ENCODE measurements at regions not wholly inside any gene's neighbourhood (a gene's known extent, or its start where the extent isn't known, plus 50 kb on each side); places are given as distances from the start of the nearest gene placed in this dataset.

GRCh38 chr20:60872224-60872623 is 379.8 kb upstream of the CDH4 start:
- Histone ChIP-seq H3K4me3 (ENCODE audit: low read depth in 2 of 2, low read length in 1 of 2) (no peak overlapping the region), H3K9me3 (no peaks in the 10 kb centered on the region), H3K36me3 (replicated peaks in 1 of 2; ENCODE audit: control insufficient read depth in 1 of 2, insufficient read depth in 2 of 2, low read length in 1 of 2) (no peaks in the 10 kb centered on the region), H4K20me1 (ENCODE audit: insufficient read depth) (no peaks in the 10 kb centered on the region), H3K4me1 (ENCODE audit: control insufficient read depth in 1 of 2, insufficient read depth in 2 of 2, low read depth in 1 of 2, low read length in 1 of 2) (no peaks in the 10 kb centered on the region), H3K9ac (no peak overlapping the region), H3K9me2 (no peaks in the 10 kb centered on the region), H3K27ac (ENCODE audit: low read depth in 2 of 2, low read length in 1 of 2) (no peak overlapping the region), H2AFZ (ENCODE audit: low read depth) (no peak overlapping the region), H3K79me2 (ENCODE audit: insufficient read depth) (no peaks in the 10 kb centered on the region), H3F3A (replicated peaks; ENCODE audit: insufficient read depth) (no peaks in the 10 kb centered on the region), H3K27me3 (ENCODE audit: insufficient read depth) (no peaks in the 10 kb centered on the region), H3K4me2 (no peak overlapping the region)
- ChIA-PET CTCF (interaction anchor here (1.4 kb wide), 1 partner anchor 661 kb away, joined by 3 read pairs; no protein-coding TSS in a partner anchor), POLR2A (no interaction called here)
- no peak for TF ChIP-seq POLR2AphosphoS5 (IDR thresholded peaks at IDR 0.05; ENCODE audit: low read depth, low read length)
- no peak for TF ChIP-seq MXI1 (IDR thresholded peaks at IDR 0.05; ENCODE audit: low read depth, low read length)
- TF ChIP-seq GATA2 (CRISPR knock-in tag; IDR thresholded peaks at IDR 0.05) = no peak
- TF ChIP-seq NFIC (IDR thresholded peaks at IDR 0.05; ENCODE audit: borderline replicate concordance) = no peak
- TF ChIP-seq FOSL2 (IDR thresholded peaks at IDR 0.05; ENCODE audit: borderline replicate concordance, low read depth) = no peak
- TF ChIP-seq CHD2 (IDR thresholded peaks at IDR 0.05; ENCODE audit: low read length, partially characterized antibody) = no peak
- no peak for TF ChIP-seq GABPA (IDR thresholded peaks at IDR 0.05; ENCODE audit: low read depth)
- no peak for TF ChIP-seq RAD21 (IDR thresholded peaks at IDR 0.05; ENCODE audit: low read length)
- no peak for TF ChIP-seq TAF1 (IDR thresholded peaks at IDR 0.05; ENCODE audit: borderline replicate concordance, low read depth, low read length)
- TF ChIP-seq USF1 (IDR thresholded peaks at IDR 0.05; ENCODE audit: borderline replicate concordance, low read depth) = no peak
- no peak for TF ChIP-seq TEAD4 (IDR thresholded peaks at IDR 0.05; ENCODE audit: borderline replicate concordance, insufficient read depth)
- no peak for TF ChIP-seq RFX5 (IDR thresholded peaks at IDR 0.05; ENCODE audit: low read length)
- TF ChIP-seq TCF12 (IDR thresholded peaks at IDR 0.05) = no peak
- DNase-seq = no peak
- 35% methylated on average over 6 of the region's 8 CpGs for WGBS (ENCODE audit: low lambda C conversion rate)

- no peak for DNase-seq
- no peak overlapping the region for H3K4me3 ChIP-seq (ENCODE audit: low read depth in 2 of 2, low read length in 1 of 2)
- CTCF ChIA-PET = no interaction called here
- no peaks in the 10 kb centered on the region for H3K27me3 ChIP-seq (ENCODE audit: insufficient read depth)
- no peaks in the 10 kb centered on the region for H3K36me3 ChIP-seq (replicated peaks in 1 of 2; ENCODE audit: control insufficient read depth in 1 of 2, insufficient read depth in 2 of 2, low read length in 1 of 2)
- no peaks in the 10 kb centered on the region for H4K20me1 ChIP-seq (ENCODE audit: insufficient read depth)
- no peaks in the 10 kb centered on the region for H3K4me1 ChIP-seq (ENCODE audit: control insufficient read depth in 1 of 2, insufficient read depth in 2 of 2, low read depth in 1 of 2, low read length in 1 of 2)
- no peak overlapping the region for H2AFZ ChIP-seq (ENCODE audit: low read depth)
- POLR2A ChIA-PET = no interaction called here
- no peaks in the 10 kb centered on the region for H3F3A ChIP-seq (replicated peaks; ENCODE audit: insufficient read depth)
- no peak overlapping the region for H3K9ac ChIP-seq
- TF ChIP-seq JUND (IDR thresholded peaks at IDR 0.05) = no peak
- no peak for TF ChIP-seq FOSL2 (IDR thresholded peaks at IDR 0.05; ENCODE audit: borderline replicate concordance, low read depth)
- TF ChIP-seq EP300 (IDR thresholded peaks at IDR 0.05; ENCODE audit: borderline replicate concordance in 1 of 2, low read depth in 1 of 2, low read length in 1 of 2) = no peak
- no peak for TF ChIP-seq MEF2A (IDR thresholded peaks at IDR 0.05; ENCODE audit: borderline replicate concordance, low read depth)
- TF ChIP-seq MAX (IDR thresholded peaks at IDR 0.05; ENCODE audit: low read depth) = no peak
- H3K9me3 ChIP-seq = no peaks in the 10 kb centered on the region
- WGBS (ENCODE audit: low lambda C conversion rate) = 45% methylated on average over 14 of the region's 14 CpGs
- H3K9me2 ChIP-seq = no peaks in the 10 kb centered on the region
- no peak overlapping the region for H3K4me2 ChIP-seq
- no peak overlapping the region for H3K27ac ChIP-seq (ENCODE audit: low read depth in 2 of 2, low read length in 1 of 2)
- H3K79me2 ChIP-seq (ENCODE audit: insufficient read depth) = no peaks in the 10 kb centered on the region
Measured at GRCh38 chr20:60877071-60877857, 374.8 kb upstream of the CDH4 start.

Measured in SK-N-SH (cell line).